Muscle layer of colon (tissue), 2 donors: ENCODE measurements at regions not wholly inside any gene's neighbourhood (a gene's known extent, or its start where the extent isn't known, plus 50 kb on each side); places are given as distances from the start of the nearest gene placed in this dataset.

Experiments used
- H3K27ac ChIP-seq: one replicate; pipeline ENCODE4 v1.7.0; 2013; ENCODE audit warnings: low read depth, mild to moderate bottlenecking, low read length, moderate library complexity
- H3K27me3 ChIP-seq, 2 donors: one replicate each; pipeline ENCODE4 v1.7.0; 2013; ENCODE audit warnings: low read length in 2 of 2, mild to moderate bottlenecking in 2 of 2; ENCODE audit not compliant: insufficient read depth in 2 of 2, control insufficient read depth in 1 of 2
- H3K36me3 ChIP-seq: one replicate; pipeline ENCODE4 v1.7.0; 2013; ENCODE audit warnings: mild to moderate bottlenecking, low read length; ENCODE audit not compliant: insufficient read depth
- H3K4me1 ChIP-seq: one replicate; pipeline ENCODE4 v1.7.0; 2013; ENCODE audit warnings: mild to moderate bottlenecking, low read length; ENCODE audit not compliant: insufficient read depth
- H3K4me3 ChIP-seq, 2 donors: one replicate each; pipeline ENCODE4 v1.7.0; 2013; ENCODE audit warnings: low read length in 2 of 2, low read depth in 1 of 2, mild to moderate bottlenecking in 1 of 2, moderate library complexity in 1 of 2
- H3K9ac ChIP-seq: one replicate; pipeline ENCODE4 v1.7.0; 2013; ENCODE audit warnings: low read length
- H3K9me3 ChIP-seq: one replicate; pipeline ENCODE4 v1.7.0; 2013; ENCODE audit warnings: mild to moderate bottlenecking, low read length
- donor health status: abdominal sarcoma.
- donor health status: Adenocarcinoma of cecum.

GRCh38 chr13:105527127-105527526 lies 1008.3 kb downstream of the EFNB2 start:
- Histone ChIP-seq H3K9ac (no peak overlapping the region), H3K4me1 (no peaks in the 10 kb centered on the region), H3K27me3 (no peaks in the 10 kb centered on the region), H3K9me3 (no peaks in the 10 kb centered on the region), H3K27ac (no peak overlapping the region), H3K36me3 (no peaks in the 10 kb centered on the region), H3K4me3 (no peak overlapping the region)

- no peaks in the 10 kb centered on the region for H3K9me3 ChIP-seq
- H3K27ac ChIP-seq, result no peak overlapping the region
- H3K36me3 ChIP-seq, result no peaks in the 10 kb centered on the region
- no peak overlapping the region for H3K4me3 ChIP-seq
- H3K9ac ChIP-seq, result no peak overlapping the region
- no peaks in the 10 kb centered on the region for H3K4me1 ChIP-seq
- H3K27me3 ChIP-seq, result no peaks in the 10 kb centered on the region
Observed at GRCh38 chr13:105519771-105520170, 1015.7 kb downstream of the EFNB2 start.

GRCh38 chr13:105518086-105518485 lies 1017.4 kb downstream of the EFNB2 start:
- Histone ChIP-seq H3K27ac (no peak overlapping the region), H3K36me3 (no peaks in the 10 kb centered on the region), H3K4me1 (no peaks in the 10 kb centered on the region), H3K9ac (no peak overlapping the region), H3K27me3 (no peaks in the 10 kb centered on the region), H3K4me3 (no peak overlapping the region), H3K9me3 (no peaks in the 10 kb centered on the region)

- H3K4me1 ChIP-seq, result no peaks in the 10 kb centered on the region
- H3K27ac ChIP-seq, result no peak overlapping the region
- H3K36me3 ChIP-seq, result no peaks in the 10 kb centered on the region
- no peak overlapping the region for H3K4me3 ChIP-seq
- H3K9me3 ChIP-seq, result no peaks in the 10 kb centered on the region
- no peak overlapping the region for H3K9ac ChIP-seq
- H3K27me3 ChIP-seq, result no peaks in the 10 kb centered on the region
Observed at GRCh38 chr13:105514401-105514800, 1021.1 kb downstream of the EFNB2 start.

- Histone ChIP-seq H3K9me3 (no peaks in the 10 kb centered on the region), H3K4me3 (no peak overlapping the region), H3K27me3 (no peaks in the 10 kb centered on the region), H3K27ac (no peak overlapping the region), H3K36me3 (no peaks in the 10 kb centered on the region), H3K9ac (no peak overlapping the region), H3K4me1 (no peaks in the 10 kb centered on the region)
Observed at GRCh38 chr13:105513448-105513847, 1022.0 kb downstream of the EFNB2 start.

GRCh38 chr13:105509981-105510762 lies 1025.3 kb downstream of the EFNB2 start:
- H3K27ac ChIP-seq, result no peak overlapping the region
- no peak overlapping the region for H3K4me3 ChIP-seq
- H3K9ac ChIP-seq, result no peak overlapping the region
- no peaks in the 10 kb centered on the region for H3K9me3 ChIP-seq
- H3K36me3 ChIP-seq, result no peaks in the 10 kb centered on the region
- H3K4me1 ChIP-seq, result no peaks in the 10 kb centered on the region
- H3K27me3 ChIP-seq, result no peaks in the 10 kb centered on the region

GRCh38 chr13:105506463-105506862 lies 1029.0 kb downstream of the EFNB2 start:
- no peak overlapping the region for H3K4me3 ChIP-seq
- H3K36me3 ChIP-seq, result no peaks in the 10 kb centered on the region
- no peaks in the 10 kb centered on the region for H3K27me3 ChIP-seq
- H3K9ac ChIP-seq, result no peak overlapping the region
- H3K4me1 ChIP-seq, result no peaks in the 10 kb centered on the region
- H3K27ac ChIP-seq, result no peak overlapping the region
- H3K9me3 ChIP-seq, result no peaks in the 10 kb centered on the region

- no peaks in the 10 kb centered on the region for H3K9me3 ChIP-seq
- H3K4me1 ChIP-seq, result no peaks in the 10 kb centered on the region
- H3K27ac ChIP-seq, result no peak overlapping the region
- H3K9ac ChIP-seq, result no peak overlapping the region
- H3K36me3 ChIP-seq, result no peaks in the 10 kb centered on the region
- H3K4me3 ChIP-seq, result no peak overlapping the region
- no peaks in the 10 kb centered on the region for H3K27me3 ChIP-seq
Observed at GRCh38 chr13:105502193-105502592, 1033.3 kb downstream of the EFNB2 start.

GRCh38 chr13:105497597-105497996 lies 1037.9 kb downstream of the EFNB2 start:
- no peak overlapping the region for H3K4me3 ChIP-seq
- no peaks in the 10 kb centered on the region for H3K4me1 ChIP-seq
- H3K27ac ChIP-seq, result no peak overlapping the region
- no peaks in the 10 kb centered on the region for H3K27me3 ChIP-seq
- H3K9ac ChIP-seq, result no peak overlapping the region
- H3K9me3 ChIP-seq, result no peaks in the 10 kb centered on the region
- no peaks in the 10 kb centered on the region for H3K36me3 ChIP-seq

GRCh38 chr13:105492216-105492615 lies 1043.2 kb downstream of the EFNB2 start:
- no peak overlapping the region for H3K27ac ChIP-seq
- no peaks in the 10 kb centered on the region for H3K4me1 ChIP-seq
- H3K4me3 ChIP-seq, result no peak overlapping the region
- no peaks in the 10 kb centered on the region for H3K36me3 ChIP-seq
- H3K9ac ChIP-seq, result no peak overlapping the region
- H3K27me3 ChIP-seq, result no peaks in the 10 kb centered on the region
- H3K9me3 ChIP-seq, result no peaks in the 10 kb centered on the region

- no peaks in the 10 kb centered on the region for H3K4me1 ChIP-seq
- no peaks in the 10 kb centered on the region for H3K9me3 ChIP-seq
- no peak overlapping the region for H3K9ac ChIP-seq
Observed at GRCh38 chr13:105491345-105491744, 1044.1 kb downstream of the EFNB2 start.

GRCh38 chr13:105485081-105485480 lies 1050.4 kb downstream of the EFNB2 start:
- Histone ChIP-seq H3K36me3 (no peaks in the 10 kb centered on the region), H3K27ac (no peak overlapping the region), H3K4me1 (no peaks in the 10 kb centered on the region), H3K27me3 (no peaks in the 10 kb centered on the region), H3K4me3 (no peak overlapping the region), H3K9ac (no peak overlapping the region), H3K9me3 (no peaks in the 10 kb centered on the region)

More at GRCh38 chr13:105491345-105491744, 1044.1 kb downstream of the EFNB2 start:
- Histone ChIP-seq H3K27ac (no peak overlapping the region), H3K36me3 (no peaks in the 10 kb centered on the region), H3K27me3 (no peaks in the 10 kb centered on the region), H3K4me3 (no peak overlapping the region)
